ENCODE measurements at regions not wholly inside any gene's neighbourhood (a gene's known extent, or its start where the extent isn't known, plus 50 kb on each side); places are given as distances from the start of the nearest gene placed in this dataset.

DNA sequence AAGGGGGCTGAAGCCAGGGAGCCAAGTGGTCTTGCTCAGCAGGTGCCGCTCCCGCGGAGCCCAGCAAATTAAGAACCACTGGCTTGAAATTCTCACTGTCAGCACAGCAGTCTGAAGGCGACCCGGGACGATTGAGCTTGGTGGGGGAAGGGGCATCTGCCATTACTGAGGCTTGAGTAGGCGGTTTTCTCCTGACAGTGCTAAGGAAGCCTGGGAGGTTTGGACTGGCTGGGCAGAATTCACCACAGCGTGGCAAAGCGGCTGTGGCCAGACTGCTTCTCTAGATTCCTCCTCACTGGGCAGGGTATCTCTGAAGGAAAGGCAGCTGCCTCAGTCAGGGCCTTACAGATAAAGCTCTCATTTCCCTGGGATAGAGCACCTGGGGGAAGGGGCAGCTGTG lies 57.0 kb upstream of the GPR149 start:
- H3K27ac ChIP-seq (ENCODE audit: low read length) = no peak overlapping the region
- H3K4me3 ChIP-seq (ENCODE audit: low read length) = no peak overlapping the region
- no peaks in the 10 kb centered on the region for H3K4me1 ChIP-seq (ENCODE audit: control insufficient read depth, low read depth, low read length)
- H3K27me3 ChIP-seq (ENCODE audit: control insufficient read depth, insufficient read depth, low read length) = no peaks in the 10 kb centered on the region
- H3K36me3 ChIP-seq (ENCODE audit: control insufficient read depth, low read depth, low read length) = no peaks in the 10 kb centered on the region
- H3K9ac ChIP-seq (ENCODE audit: low read length) = no peak overlapping the region
- H3K9me3 ChIP-seq (ENCODE audit: control insufficient read depth, low read depth, low read length) = no peaks in the 10 kb centered on the region

DNA sequence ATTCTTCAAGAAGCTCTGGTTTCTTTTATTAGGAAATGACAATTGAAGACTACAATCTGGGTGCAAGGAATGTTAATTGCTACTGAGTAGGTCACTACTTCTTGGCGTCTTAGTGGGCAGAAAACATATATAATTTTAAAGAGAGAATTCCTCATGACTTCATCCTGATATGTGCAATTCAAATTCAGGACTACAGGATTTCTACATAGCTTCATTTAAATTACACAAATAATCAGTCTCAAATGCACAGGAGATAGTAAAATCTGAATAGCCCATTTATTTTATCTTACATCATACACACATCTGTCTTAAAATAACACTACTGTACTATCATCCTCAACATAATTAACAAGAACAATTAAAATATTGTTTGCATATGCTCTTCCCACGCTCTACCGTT lies 52.5 kb upstream of the GPR149 start:
- Histone ChIP-seq H3K4me1 (ENCODE audit: control insufficient read depth, low read depth, low read length) (no peaks in the 10 kb centered on the region), H3K27ac (ENCODE audit: low read length) (no peak overlapping the region), H3K36me3 (ENCODE audit: control insufficient read depth, low read depth, low read length) (no peaks in the 10 kb centered on the region), H3K9ac (ENCODE audit: low read length) (no peak overlapping the region), H3K9me3 (ENCODE audit: control insufficient read depth, low read depth, low read length) (no peaks in the 10 kb centered on the region), H3K27me3 (ENCODE audit: control insufficient read depth, insufficient read depth, low read length) (no peaks in the 10 kb centered on the region), H3K4me3 (ENCODE audit: low read length) (no peak overlapping the region)

DNA sequence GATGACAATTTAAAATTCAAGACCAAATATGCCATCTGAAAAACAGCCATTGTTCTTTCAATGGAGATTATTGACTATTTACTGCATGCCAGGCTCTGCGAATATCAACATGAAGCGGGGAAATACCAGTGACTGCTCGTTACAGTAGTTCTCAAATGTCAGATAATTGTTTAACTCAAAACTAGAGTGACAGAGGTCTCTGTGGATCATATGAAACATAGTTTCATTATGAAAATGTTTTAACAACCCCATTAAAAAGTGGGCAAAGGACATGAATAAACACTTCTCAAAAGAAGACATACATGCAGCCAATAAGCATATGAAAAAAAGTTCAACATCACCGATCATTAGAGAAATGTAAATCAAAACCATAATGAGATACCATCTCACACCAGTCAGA lies 50.0 kb upstream of the GPR149 start:
- Histone ChIP-seq H3K4me3 (ENCODE audit: low read length) (no peak overlapping the region), H3K4me1 (ENCODE audit: control insufficient read depth, low read depth, low read length) (no peaks in the 10 kb centered on the region), H3K27me3 (ENCODE audit: control insufficient read depth, insufficient read depth, low read length) (no peaks in the 10 kb centered on the region), H3K36me3 (ENCODE audit: control insufficient read depth, low read depth, low read length) (no peaks in the 10 kb centered on the region), H3K27ac (ENCODE audit: low read length) (no peak overlapping the region), H3K9ac (ENCODE audit: low read length) (no peak overlapping the region), H3K9me3 (ENCODE audit: control insufficient read depth, low read depth, low read length) (no peaks in the 10 kb centered on the region)

Data from iPS-18a (cell line).